Tibial artery (tissue), 4 donors: ENCODE measurements at regions not wholly inside any gene's neighbourhood (a gene's known extent, or its start where the extent isn't known, plus 50 kb on each side); places are given as distances from the start of the nearest gene placed in this dataset.

Experiments used
- DNase-seq, 2 donors: peaks; one replicate each; pipeline ENCODE4 v3.0.0-alpha.2; 2019
- H3K27ac ChIP-seq, 2 donors: fragments of 200-600 bp; sonication (generic) in 1 of 2; 1 replicate in 1 of 2; 2 replicates in 1 of 2; pipeline ENCODE4 v1.5.1; 2018 to 2019; ENCODE audit warnings: mild to moderate bottlenecking in 1 of 2
- H3K27me3 ChIP-seq, 2 donors: fragments of 200-600 bp; sonication (generic) in 1 of 2; one replicate each; pipeline versions ENCODE4 v1.5.1 to v1.6.0; 2016 to 2019
- H3K36me3 ChIP-seq, 3 donors: fragments of 200-600 bp; sonication (generic) in 2 of 3; one replicate each; pipeline ENCODE4 v1.5.1; 2016 to 2019; ENCODE audit warnings: mild to moderate bottlenecking in 2 of 3
- H3K4me1 ChIP-seq, 4 donors: fragments of 200-600 bp; sonication (generic) in 2 of 4; 1 replicate in 3 of 4; 2 replicates in 1 of 4; pipeline ENCODE4 v1.5.1; 2016 to 2019
- H3K4me3 ChIP-seq, 2 donors: fragments of 200-600 bp; sonication (generic) in 1 of 2; 1 replicate in 1 of 2; 2 replicates in 1 of 2; pipeline ENCODE4 v1.5.1; 2018 to 2019; ENCODE audit warnings: mild to moderate bottlenecking in 2 of 2
- H3K9me3 ChIP-seq, 3 donors: fragments of 200-600 bp; sonication (generic) in 1 of 3; one replicate each; pipeline ENCODE4 v1.5.1; 2016 to 2019
- intact Hi-C: fragments of 100-400 bp; cut with DNase I; formaldehyde crosslinking; loops from one replicate; pipeline ENCODE4 v1.15.0; 2023; ENCODE audit warnings: low total_unique reads
- TF ChIP-seq, protein P1 (sequence below), 2 experiments: fragments of 200-600 bp in 1 of 2; fragments of 450-650 bp in 1 of 2; IDR thresholded peaks; one replicate each; pipeline ENCODE4 v1.5.1; 2017 to 2019; ENCODE audit warnings: antibody characterized with exemption in 2 of 2, mild to moderate bottlenecking in 1 of 2, moderate library complexity in 1 of 2

GRCh38 chr4:162565730-162566129 lies 401.9 kb upstream of the FSTL5 start:
- no peak overlapping the region for H3K4me3 ChIP-seq
- no peaks in the 10 kb centered on the region for H3K36me3 ChIP-seq
- H3K27ac ChIP-seq, result no peak overlapping the region
- DNase-seq, result no peak
- intact Hi-C loops, result no loop called here
- no peaks in the 10 kb centered on the region for H3K9me3 ChIP-seq
- H3K27me3 ChIP-seq, result no peaks in the 10 kb centered on the region
- H3K4me1 ChIP-seq, result no peaks in the 10 kb centered on the region
- TF ChIP-seq, protein P1, sequence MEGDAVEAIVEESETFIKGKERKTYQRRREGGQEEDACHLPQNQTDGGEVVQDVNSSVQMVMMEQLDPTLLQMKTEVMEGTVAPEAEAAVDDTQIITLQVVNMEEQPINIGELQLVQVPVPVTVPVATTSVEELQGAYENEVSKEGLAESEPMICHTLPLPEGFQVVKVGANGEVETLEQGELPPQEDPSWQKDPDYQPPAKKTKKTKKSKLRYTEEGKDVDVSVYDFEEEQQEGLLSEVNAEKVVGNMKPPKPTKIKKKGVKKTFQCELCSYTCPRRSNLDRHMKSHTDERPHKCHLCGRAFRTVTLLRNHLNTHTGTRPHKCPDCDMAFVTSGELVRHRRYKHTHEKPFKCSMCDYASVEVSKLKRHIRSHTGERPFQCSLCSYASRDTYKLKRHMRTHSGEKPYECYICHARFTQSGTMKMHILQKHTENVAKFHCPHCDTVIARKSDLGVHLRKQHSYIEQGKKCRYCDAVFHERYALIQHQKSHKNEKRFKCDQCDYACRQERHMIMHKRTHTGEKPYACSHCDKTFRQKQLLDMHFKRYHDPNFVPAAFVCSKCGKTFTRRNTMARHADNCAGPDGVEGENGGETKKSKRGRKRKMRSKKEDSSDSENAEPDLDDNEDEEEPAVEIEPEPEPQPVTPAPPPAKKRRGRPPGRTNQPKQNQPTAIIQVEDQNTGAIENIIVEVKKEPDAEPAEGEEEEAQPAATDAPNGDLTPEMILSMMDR (IDR thresholded peaks at IDR 0.05), result no peak

- Histone ChIP-seq H3K4me3 (no peak overlapping the region), H3K4me1 (no peaks in the 10 kb centered on the region), H3K27ac (no peak overlapping the region), H3K27me3 (no peaks in the 10 kb centered on the region), H3K9me3 (no peaks in the 10 kb centered on the region), H3K36me3 (no peaks in the 10 kb centered on the region)
- DNase-seq, result no peak
- intact Hi-C loops, result no loop called here
- TF ChIP-seq, protein P1 (IDR thresholded peaks at IDR 0.05), result no peak
Observed at GRCh38 chr4:162560073-162560472, 396.3 kb upstream of the FSTL5 start.

- DNase-seq, result no peak
- intact Hi-C loops, result no loop called here
- Histone ChIP-seq H3K27me3 (no peaks in the 10 kb centered on the region), H3K4me3 (no peak overlapping the region), H3K4me1 (no peaks in the 10 kb centered on the region), H3K36me3 (no peaks in the 10 kb centered on the region), H3K27ac (no peak overlapping the region), H3K9me3 (no peaks in the 10 kb centered on the region)
- TF ChIP-seq, protein P1 (IDR thresholded peaks at IDR 0.05), result no peak
Observed at GRCh38 chr4:162557516-162558106, 393.8 kb upstream of the FSTL5 start.

DNA sequence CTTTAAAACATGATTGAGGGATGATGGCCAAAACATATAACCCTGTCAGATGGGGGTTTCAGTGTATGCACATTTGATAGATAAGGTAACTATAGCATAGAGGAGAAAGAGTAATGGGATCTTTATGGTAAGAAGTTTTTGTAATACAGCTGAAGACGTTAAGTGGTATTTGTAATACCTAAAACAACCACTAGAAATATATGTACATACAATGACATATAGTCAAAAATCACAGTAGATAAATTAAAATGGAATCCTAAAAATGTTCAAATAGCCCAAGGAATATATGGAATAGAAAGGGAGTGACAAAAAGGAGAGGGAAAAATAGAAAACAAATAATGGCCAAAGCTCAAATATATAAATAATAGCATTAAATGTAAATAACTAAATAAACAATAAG lies 371.3 kb upstream of the FSTL5 start:
- Histone ChIP-seq H3K27me3 (no peaks in the 10 kb centered on the region), H3K4me1 (no peaks in the 10 kb centered on the region), H3K4me3 (no peak overlapping the region), H3K27ac (no peak overlapping the region), H3K36me3 (no peaks in the 10 kb centered on the region), H3K9me3 (no peaks in the 10 kb centered on the region)
- intact Hi-C loops, result no loop called here
- TF ChIP-seq, protein P1 (IDR thresholded peaks at IDR 0.05), result no peak
- no peak for DNase-seq

DNA sequence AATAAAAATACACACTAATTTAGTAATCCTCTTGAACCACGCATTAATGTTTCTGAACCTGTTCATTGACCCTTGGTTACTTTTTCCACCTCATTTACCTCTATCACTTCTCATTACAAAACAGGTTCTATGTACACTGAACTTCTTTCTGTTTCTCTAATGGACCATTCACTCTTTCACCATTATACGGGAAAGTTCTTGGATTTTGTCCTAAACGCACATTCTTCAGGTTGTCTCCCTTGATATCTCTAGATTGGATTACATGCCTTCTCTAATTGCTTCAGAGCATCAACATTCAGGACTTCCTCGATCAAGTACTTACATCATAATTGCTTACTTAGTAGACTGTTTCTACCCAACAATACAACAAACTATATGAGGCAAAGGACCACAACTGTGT lies 359.4 kb upstream of the FSTL5 start:
- intact Hi-C loops, result no loop called here
- TF ChIP-seq, protein P1 (IDR thresholded peaks at IDR 0.05), result no peak
- DNase-seq, result no peak
- no peaks in the 10 kb centered on the region for H3K36me3 ChIP-seq
- no peak overlapping the region for H3K27ac ChIP-seq
- no peak overlapping the region for H3K4me3 ChIP-seq
- no peaks in the 10 kb centered on the region for H3K27me3 ChIP-seq
- H3K4me1 ChIP-seq, result no peaks in the 10 kb centered on the region
- H3K9me3 ChIP-seq, result no peaks in the 10 kb centered on the region

DNA sequence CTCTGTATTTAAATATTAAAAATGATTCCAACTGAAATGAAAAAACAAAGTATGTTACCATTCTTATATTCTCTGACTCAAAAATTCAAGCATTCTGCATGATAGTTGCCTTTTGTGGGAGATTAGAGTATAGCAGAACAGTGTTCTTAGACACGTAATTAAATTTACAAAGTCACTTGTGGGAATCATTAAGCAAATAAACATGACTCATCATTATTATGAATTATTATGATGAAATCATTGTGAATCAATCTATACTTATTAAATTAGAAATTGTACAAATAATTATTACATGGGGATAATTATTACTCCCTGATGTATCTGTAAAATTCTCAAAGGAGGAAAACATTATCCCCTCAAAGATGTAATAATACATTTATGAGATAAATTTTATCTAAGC lies 358.9 kb upstream of the FSTL5 start:
- TF ChIP-seq, protein P1 (IDR thresholded peaks at IDR 0.05), result no peak
- no peak for DNase-seq
- no peak overlapping the region for H3K4me3 ChIP-seq
- no peaks in the 10 kb centered on the region for H3K9me3 ChIP-seq
- no peak overlapping the region for H3K27ac ChIP-seq
- intact Hi-C loops, result no loop called here
- no peaks in the 10 kb centered on the region for H3K4me1 ChIP-seq
- no peaks in the 10 kb centered on the region for H3K27me3 ChIP-seq
- H3K36me3 ChIP-seq, result no peaks in the 10 kb centered on the region
